OCI-LY7 (cell line): ENCODE measurements at regions not wholly inside any gene's neighbourhood (a gene's known extent, or its start where the extent isn't known, plus 50 kb on each side); places are given as distances from the start of the nearest gene placed in this dataset.

Source experiments
- BruUV-seq: library from RNA; stranded (reverse); fragments of 400-500 nt; replicated peaks from 2 replicates; lab custom pipeline; 2021; lab: Mats Ljungman, UMichigan
- CTCF ChIA-PET: fragments of 300-600 bp; sonication (Branson Sonifier 250); formaldehyde crosslinking; loops from one replicate; lab custom pipeline; 2022; ENCODE audit warnings: antibody characterized with exemption; ENCODE audit not compliant: unreplicated experiment; lab: Charles Lee
- POLR2A ChIA-PET: fragments of 300-600 bp; sonication (Branson Sonifier 250); formaldehyde crosslinking; loops from one replicate; lab custom pipeline; 2022; ENCODE audit warnings: antibody characterized with exemption; lab: Charles Lee
- DNase-seq: peaks from one replicate; pipeline ENCODE4 v3.0.0-alpha.2; 2015; ENCODE audit warnings: low spot score
- H2AFZ ChIP-seq: fragments of 200-600 bp; sonication (generic), shearing (Covaris generic); 2 replicates; pipeline ENCODE4 v1.6.1; 2014; ENCODE audit warnings: mild to moderate bottlenecking, antibody characterized with exemption, low read length, moderate library complexity
- H3K27ac ChIP-seq: fragments of 200-600 bp; sonication (generic); 2 replicates; pipeline ENCODE4 v1.5.1; 2014; ENCODE audit warnings: mixed run types, low read depth, mild to moderate bottlenecking, moderate library complexity, low read length, inconsistent platforms; ENCODE audit not compliant: poor library complexity, severe bottlenecking
- H3K36me3 ChIP-seq: fragments of 200-600 bp; sonication (generic); 2 replicates; pipeline ENCODE4 v1.6.1; 2014; ENCODE audit warnings: mild to moderate bottlenecking, antibody characterized with exemption, low read length, moderate library complexity, mixed read lengths; ENCODE audit not compliant: insufficient read depth
- H3K4me1 ChIP-seq: fragments of 200-600 bp; sonication (generic); 2 replicates; pipeline ENCODE4 v1.5.1; 2014; ENCODE audit warnings: mild to moderate bottlenecking, low read length; ENCODE audit not compliant: insufficient read depth, poor library complexity, severe bottlenecking
- H3K4me2 ChIP-seq: fragments of 200-600 bp; sonication (generic); 2 replicates; pipeline ENCODE4 v1.6.1; 2014; ENCODE audit warnings: mild to moderate bottlenecking, low read length
- H3K4me3 ChIP-seq: fragments of 200-600 bp; sonication (generic); 2 replicates; pipeline ENCODE4 v1.5.1; 2014; ENCODE audit warnings: mild to moderate bottlenecking, low read depth, low read length; ENCODE audit not compliant: poor library complexity, severe bottlenecking
- H3K79me2 ChIP-seq: fragments of 200-600 bp; sonication (generic); 2 replicates; pipeline ENCODE4 v1.6.1; 2016; ENCODE audit warnings: low read depth, mild to moderate bottlenecking, low read length, moderate library complexity, mixed read lengths; ENCODE audit not compliant: insufficient read depth
- H3K9me2 ChIP-seq: fragments of 200-600 bp; sonication (generic); 2 replicates; pipeline ENCODE4 v1.6.1; 2016; ENCODE audit warnings: mild to moderate bottlenecking, low read length, mixed read lengths; ENCODE audit not compliant: insufficient read depth
- H3K9me3 ChIP-seq: fragments of 200-600 bp; sonication (generic); 2 replicates; pipeline ENCODE4 v1.6.1; 2014; ENCODE audit warnings: mild to moderate bottlenecking, mixed run types, low read length, mixed read lengths
- H4K20me1 ChIP-seq: fragments of 200-600 bp; sonication (generic); 2 replicates; pipeline ENCODE4 v1.6.1; 2014; ENCODE audit warnings: mild to moderate bottlenecking, antibody characterized with exemption, low read length, moderate library complexity, mixed read lengths; ENCODE audit not compliant: insufficient read depth
- EZH2phosphoT487 ChIP-seq: fragments of 200-600 bp; sonication (generic); IDR thresholded peaks from 2 replicates; pipeline ENCODE4 v1.6.1; 2018; ENCODE audit warnings: low read depth, borderline replicate concordance, mild to moderate bottlenecking, mixed run types, antibody characterized with exemption, low read length, moderate library complexity, mixed read lengths
- intact Hi-C: fragments of 100-400 bp; cut with micrococcal nuclease; formaldehyde crosslinking; loops from one replicate; pipeline ENCODE4 v1.10.0; 2022; ENCODE audit not compliant: unreplicated experiment
- TF ChIP-seq, protein P1 (sequence below): fragments of 200-600 bp; sonication (generic); conservative IDR thresholded peaks from 2 replicates; pipeline ENCODE4 v1.5.1; 2014; ENCODE audit warnings: mild to moderate bottlenecking, antibody characterized with exemption, low read length, moderate library complexity, mixed read lengths

- Histone ChIP-seq H3K9me2 (no peaks in the 10 kb centered on the region), H3K9me3 (no peaks in the 10 kb centered on the region; the same call in 1 of the 2 replicates), H3K79me2 (no peaks in the 10 kb centered on the region), H3K27ac (no peak overlapping the region), H3K4me2 (no peak overlapping the region), H3K4me3 (no peak overlapping the region), H2AFZ (no peak overlapping the region), H3K36me3 (no peaks in the 10 kb centered on the region), H4K20me1 (no peaks in the 10 kb centered on the region), H3K4me1 (no peaks in the 10 kb centered on the region)
- BruUV-seq = no TSS peak
- ChIA-PET POLR2A (interaction anchor here (1.2 kb wide), 1 partner anchor 15 kb away, joined by 3 read pairs; no protein-coding TSS in a partner anchor), CTCF (no interaction called here)
- TF ChIP-seq EZH2phosphoT487 = no peak
- TF ChIP-seq, protein P1, sequence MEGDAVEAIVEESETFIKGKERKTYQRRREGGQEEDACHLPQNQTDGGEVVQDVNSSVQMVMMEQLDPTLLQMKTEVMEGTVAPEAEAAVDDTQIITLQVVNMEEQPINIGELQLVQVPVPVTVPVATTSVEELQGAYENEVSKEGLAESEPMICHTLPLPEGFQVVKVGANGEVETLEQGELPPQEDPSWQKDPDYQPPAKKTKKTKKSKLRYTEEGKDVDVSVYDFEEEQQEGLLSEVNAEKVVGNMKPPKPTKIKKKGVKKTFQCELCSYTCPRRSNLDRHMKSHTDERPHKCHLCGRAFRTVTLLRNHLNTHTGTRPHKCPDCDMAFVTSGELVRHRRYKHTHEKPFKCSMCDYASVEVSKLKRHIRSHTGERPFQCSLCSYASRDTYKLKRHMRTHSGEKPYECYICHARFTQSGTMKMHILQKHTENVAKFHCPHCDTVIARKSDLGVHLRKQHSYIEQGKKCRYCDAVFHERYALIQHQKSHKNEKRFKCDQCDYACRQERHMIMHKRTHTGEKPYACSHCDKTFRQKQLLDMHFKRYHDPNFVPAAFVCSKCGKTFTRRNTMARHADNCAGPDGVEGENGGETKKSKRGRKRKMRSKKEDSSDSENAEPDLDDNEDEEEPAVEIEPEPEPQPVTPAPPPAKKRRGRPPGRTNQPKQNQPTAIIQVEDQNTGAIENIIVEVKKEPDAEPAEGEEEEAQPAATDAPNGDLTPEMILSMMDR = no peak
- intact Hi-C loops = no loop called here
- DNase-seq = no peak
These were observed 739.6 kb upstream of the SLIT2 start for GRCh38 chr4:19512086-19512485.

GRCh38 chr4:19510993-19511392, 740.7 kb upstream of the SLIT2 start:
- no peak overlapping the region for H3K27ac ChIP-seq
- ChIA-PET CTCF (no interaction called here), POLR2A (interaction anchor here (0.6 to 1.1 kb wide), 2 partner anchors 62 to 90 kb away, joined by 3 read pairs; no protein-coding TSS in a partner anchor)
- no peak for TF ChIP-seq EZH2phosphoT487
- TF ChIP-seq, protein P1 = no peak
- no peaks in the 10 kb centered on the region for H4K20me1 ChIP-seq
- H3K4me1 ChIP-seq = no peaks in the 10 kb centered on the region
- no peaks in the 10 kb centered on the region for H3K79me2 ChIP-seq
- H3K9me3 ChIP-seq = no peaks in the 10 kb centered on the region; the same call in 1 of the 2 replicates
- no peaks in the 10 kb centered on the region for H3K9me2 ChIP-seq
- H3K4me3 ChIP-seq = no peak overlapping the region
- H2AFZ ChIP-seq = peak overlapping the region; percentile 8; the same call in 1 of the 2 replicates
- no peak overlapping the region for H3K4me2 ChIP-seq
- intact Hi-C loops = no loop called here
- BruUV-seq = no TSS peak
- DNase-seq = no peak
- H3K36me3 ChIP-seq = no peaks in the 10 kb centered on the region

DNA sequence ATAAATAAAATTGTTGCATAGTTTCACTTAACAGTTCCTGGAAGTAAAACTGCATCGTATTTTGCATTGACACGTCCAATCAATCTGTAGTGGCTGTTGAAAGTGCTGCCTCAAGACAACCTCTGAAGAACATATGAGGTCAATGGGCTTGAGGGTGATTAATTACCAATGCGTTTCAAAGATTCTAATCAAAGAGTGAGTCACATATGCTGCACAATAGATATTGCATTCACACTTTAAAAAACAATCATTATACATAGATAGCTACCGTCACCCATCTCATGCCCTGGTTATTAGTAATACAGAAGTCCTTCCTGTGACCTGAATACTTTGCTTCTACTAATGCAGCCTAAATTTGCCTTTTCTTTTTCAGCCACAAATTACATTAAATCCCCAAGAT, 743.3 kb upstream of the SLIT2 start:
- H3K27ac ChIP-seq = no peak overlapping the region
- H3K9me2 ChIP-seq = no peaks in the 10 kb centered on the region
- no peak for TF ChIP-seq EZH2phosphoT487
- TF ChIP-seq, protein P1 = no peak
- ChIA-PET CTCF (no interaction called here), POLR2A (interaction anchor here (0.7 kb wide), 1 partner anchor 200 kb away, joined by 3 read pairs; no protein-coding TSS in a partner anchor)
- H3K4me2 ChIP-seq = no peak overlapping the region
- no peak overlapping the region for H3K4me3 ChIP-seq
- no peak overlapping the region for H2AFZ ChIP-seq
- no peaks in the 10 kb centered on the region for H3K79me2 ChIP-seq
- no peak for DNase-seq
- intact Hi-C loops = loop anchor here (5.0 kb wide), 1 partner anchor 739 kb away; no protein-coding TSS in a partner anchor
- no peaks in the 10 kb centered on the region for H4K20me1 ChIP-seq
- no peaks in the 10 kb centered on the region for H3K36me3 ChIP-seq
- no TSS peak for BruUV-seq
- no peaks in the 10 kb centered on the region for H3K9me3 ChIP-seq
- no peaks in the 10 kb centered on the region for H3K4me1 ChIP-seq
